PC-3 (cell line): ENCODE measurements at regions not wholly inside any gene's neighbourhood (a gene's known extent, or its start where the extent isn't known, plus 50 kb on each side); places are given as distances from the start of the nearest gene placed in this dataset.
"Not testable (repeated sequence)": the region's sequence is repeated elsewhere in the genome, so short reads cannot be mapped to it uniquely, and the experiment has no call there.

Experiments used
- ATAC-seq: fragments of 200-7000 bp; cut with Tn5 transposase; 2 replicates; pipeline ENCODE4 v1.9.1; 2020; ENCODE audit warnings: mild to moderate bottlenecking, moderate library complexity
- BruUV-seq: library from RNA; stranded (reverse); fragments of 400-500 nt; replicated peaks from 2 replicates; lab custom pipeline; 2021; lab: Mats Ljungman, UMichigan
- CTCF ChIA-PET: fragments of 300-600 bp; sonication (Branson Sonifier 250); formaldehyde crosslinking; loops from one replicate; lab custom pipeline; 2022; ENCODE audit warnings: antibody characterized with exemption; lab: Charles Lee
- POLR2A ChIA-PET: fragments of 300-600 bp; sonication (Branson Sonifier 250); formaldehyde crosslinking; loops from one replicate; lab custom pipeline; 2022; ENCODE audit warnings: antibody characterized with exemption; ENCODE audit not compliant: unreplicated experiment; lab: Charles Lee
- DNase-seq: peaks from one replicate; pipeline ENCODE4 v3.0.0-alpha.2; 2015
- H2AFZ ChIP-seq: fragments of 300-600 bp; sonication (generic); 2 replicates; pipeline ENCODE4 v1.6.0; 2016; ENCODE audit warnings: antibody characterized with exemption, low read length
- H3F3A ChIP-seq: fragments of 300-600 bp; sonication (generic); one replicate; pipeline ENCODE4 v1.6.0; 2017; ENCODE audit warnings: antibody characterized with exemption, low read length, control low read depth, mild to moderate bottlenecking; ENCODE audit not compliant: unreplicated experiment
- H3K27ac ChIP-seq: fragments of 300-600 bp; sonication (generic); 2 replicates; pipeline ENCODE4 v1.5.1; 2016; ENCODE audit warnings: mild to moderate bottlenecking, low read length
- H3K27me3 ChIP-seq: fragments of 300-600 bp; sonication (generic); 2 replicates; pipeline ENCODE4 v1.6.1; 2016; ENCODE audit warnings: low read length, mixed read lengths
- H3K36me3 ChIP-seq: fragments of 300-600 bp; sonication (generic); 2 replicates; pipeline ENCODE4 v1.6.1; 2016; ENCODE audit warnings: low read depth, mixed run types, low read length, mixed read lengths
- H3K4me1 ChIP-seq: fragments of 300-600 bp; sonication (generic); 2 replicates; pipeline ENCODE4 v1.5.1; 2016; ENCODE audit warnings: low read length; ENCODE audit not compliant: insufficient read depth
- H3K4me2 ChIP-seq: fragments of 300-600 bp; sonication (generic); 2 replicates; pipeline ENCODE4 v1.6.0; 2016; ENCODE audit warnings: low read length
- H3K4me3 ChIP-seq: fragments of 300-600 bp; sonication (generic); 2 replicates; pipeline ENCODE4 v1.5.1; 2016; ENCODE audit warnings: mild to moderate bottlenecking, low read length, mixed read lengths
- H3K79me2 ChIP-seq: fragments of 300-600 bp; sonication (generic); 2 replicates; pipeline ENCODE4 v1.6.1; 2017; ENCODE audit warnings: low read length, mixed read lengths
- H3K9ac ChIP-seq: fragments of 300-600 bp; sonication (generic); 2 replicates; pipeline ENCODE4 v1.6.0; 2016; ENCODE audit warnings: mild to moderate bottlenecking, low read length
- H3K9me2 ChIP-seq: fragments of 300-600 bp; sonication (generic); replicated peaks from 2 replicates; pipeline ENCODE4 v1.6.1; 2016; ENCODE audit warnings: mixed run types, low read length, mixed read lengths
- H3K9me3 ChIP-seq: fragments of 300-600 bp; sonication (generic); 2 replicates; pipeline ENCODE4 v1.6.1; 2016; ENCODE audit warnings: low read length, mixed read lengths
- H4K20me1 ChIP-seq: fragments of 300-600 bp; sonication (generic); 2 replicates; pipeline ENCODE4 v1.6.1; 2016; ENCODE audit warnings: low read length, mixed read lengths
- EZH2 ChIP-seq: fragments of 300-600 bp; sonication (generic); IDR thresholded peaks from one replicate; pipeline ENCODE4 v1.6.1; 2017; ENCODE audit warnings: antibody characterized with exemption, mild to moderate bottlenecking, low read length; ENCODE audit not compliant: unreplicated experiment
- EZH2phosphoT487 ChIP-seq: fragments of 300-600 bp; sonication (generic); IDR thresholded peaks from 2 replicates; pipeline ENCODE4 v1.6.1; 2018; ENCODE audit warnings: mild to moderate bottlenecking, antibody characterized with exemption, low read length, borderline replicate concordance
- intact Hi-C: fragments of 100-400 bp; cut with micrococcal nuclease; formaldehyde crosslinking; loops from 2 replicates; pipeline ENCODE4 v1.9.0; 2023
- TF ChIP-seq, protein P1 (sequence below): fragments of 300-600 bp; sonication (generic); conservative IDR thresholded peaks from 2 replicates; pipeline ENCODE4 v1.5.1; 2017; ENCODE audit warnings: antibody characterized with exemption, low read depth, mild to moderate bottlenecking, low read length

DNA sequence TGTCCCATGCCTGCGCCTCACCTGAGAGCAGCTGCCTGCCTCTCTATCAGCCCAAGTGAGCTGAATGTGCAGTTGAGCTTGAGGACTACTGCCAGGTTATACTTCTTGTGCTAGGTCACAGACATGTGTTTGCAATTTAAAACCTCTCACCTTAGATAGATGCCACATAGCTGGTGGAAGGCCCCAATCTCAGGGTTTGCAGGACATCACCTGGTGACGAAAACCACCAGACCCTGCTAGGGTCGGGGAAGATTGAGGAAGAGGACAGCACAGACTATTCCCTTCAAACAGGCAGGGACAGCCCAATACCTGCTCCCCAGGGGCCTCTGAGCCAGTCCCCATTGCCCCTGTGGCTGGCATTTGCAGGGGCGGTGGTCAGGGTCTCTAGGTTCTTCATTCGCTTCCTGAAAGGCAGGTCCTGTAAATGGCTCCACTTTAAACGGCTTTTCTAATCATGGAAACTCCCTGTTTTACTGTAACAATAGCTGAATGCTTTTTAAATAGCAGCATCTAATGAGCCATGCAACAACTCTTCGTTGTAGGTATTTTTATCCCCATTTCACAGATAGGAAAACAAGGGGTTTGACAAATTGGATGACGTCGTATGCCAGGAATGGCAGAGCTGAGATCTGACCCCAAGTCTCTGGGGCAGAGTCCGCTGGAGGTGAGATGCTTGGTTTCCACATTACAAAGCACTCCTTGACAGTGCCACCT lies 80.1 kb downstream of the EMX2 start:
- Histone ChIP-seq H3K4me1 (no peaks in the 10 kb centered on the region), H3K9ac (no peak overlapping the region), H3K79me2 (no peaks in the 10 kb centered on the region), H3K27ac (no peak overlapping the region), H3K36me3 (no peaks in the 10 kb centered on the region), H3K9me3 (no peaks in the 10 kb centered on the region), H3K27me3 (peaks cover 20% of the 10 kb centered on the region), H3K4me3 (no peak overlapping the region), H3F3A (no peaks in the 10 kb centered on the region), H4K20me1 (no peaks in the 10 kb centered on the region), H3K9me2 (no peaks in the 10 kb centered on the region), H2AFZ (no peak overlapping the region), H3K4me2 (no peak overlapping the region)
- ChIA-PET POLR2A (no interaction called here), CTCF (no interaction called here)
- no peak for DNase-seq
- intact Hi-C loops, result no loop called here
- no peak for ATAC-seq
- TF ChIP-seq EZH2 (no peak), EZH2phosphoT487 (no peak)
- TF ChIP-seq, protein P1, sequence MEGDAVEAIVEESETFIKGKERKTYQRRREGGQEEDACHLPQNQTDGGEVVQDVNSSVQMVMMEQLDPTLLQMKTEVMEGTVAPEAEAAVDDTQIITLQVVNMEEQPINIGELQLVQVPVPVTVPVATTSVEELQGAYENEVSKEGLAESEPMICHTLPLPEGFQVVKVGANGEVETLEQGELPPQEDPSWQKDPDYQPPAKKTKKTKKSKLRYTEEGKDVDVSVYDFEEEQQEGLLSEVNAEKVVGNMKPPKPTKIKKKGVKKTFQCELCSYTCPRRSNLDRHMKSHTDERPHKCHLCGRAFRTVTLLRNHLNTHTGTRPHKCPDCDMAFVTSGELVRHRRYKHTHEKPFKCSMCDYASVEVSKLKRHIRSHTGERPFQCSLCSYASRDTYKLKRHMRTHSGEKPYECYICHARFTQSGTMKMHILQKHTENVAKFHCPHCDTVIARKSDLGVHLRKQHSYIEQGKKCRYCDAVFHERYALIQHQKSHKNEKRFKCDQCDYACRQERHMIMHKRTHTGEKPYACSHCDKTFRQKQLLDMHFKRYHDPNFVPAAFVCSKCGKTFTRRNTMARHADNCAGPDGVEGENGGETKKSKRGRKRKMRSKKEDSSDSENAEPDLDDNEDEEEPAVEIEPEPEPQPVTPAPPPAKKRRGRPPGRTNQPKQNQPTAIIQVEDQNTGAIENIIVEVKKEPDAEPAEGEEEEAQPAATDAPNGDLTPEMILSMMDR, result no peak
- no TSS peak for BruUV-seq

DNA sequence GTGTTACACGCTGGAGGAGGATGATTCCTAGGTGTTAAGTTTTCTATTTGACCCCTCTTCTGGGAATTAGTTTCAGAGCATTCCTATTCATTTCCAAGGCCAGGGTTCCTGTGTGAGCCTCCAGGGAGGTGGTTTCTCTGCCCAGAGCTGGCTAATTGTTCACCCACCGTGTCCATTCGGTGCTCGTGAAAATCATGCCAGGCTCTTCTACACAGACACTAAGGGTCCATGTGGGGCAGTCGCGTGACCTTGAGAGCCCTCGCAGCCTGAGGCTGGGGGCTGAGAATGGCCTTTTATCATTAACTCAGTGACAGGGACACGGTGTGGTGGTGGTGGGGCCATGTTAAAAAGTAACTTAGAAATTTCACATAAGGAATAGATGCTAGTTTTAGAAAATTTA lies 83.7 kb downstream of the EMX2 start:
- H3K9ac ChIP-seq, result no peak overlapping the region
- intact Hi-C loops, result no loop called here
- H3K36me3 ChIP-seq, result no peaks in the 10 kb centered on the region
- H3K4me1 ChIP-seq, result no peaks in the 10 kb centered on the region
- POLR2A ChIA-PET, result no interaction called here
- no peak overlapping the region for H3K4me3 ChIP-seq
- BruUV-seq, result no TSS peak
- H3K4me2 ChIP-seq, result no peak overlapping the region
- H3K9me2 ChIP-seq, result no peaks in the 10 kb centered on the region
- H2AFZ ChIP-seq, result no peak overlapping the region
- no peaks in the 10 kb centered on the region for H3K9me3 ChIP-seq
- TF ChIP-seq EZH2phosphoT487 (no peak), EZH2 (no peak)
- TF ChIP-seq, protein P1, result no peak
- H3F3A ChIP-seq, result no peaks in the 10 kb centered on the region
- peaks cover 20% of the 10 kb centered on the region for H3K27me3 ChIP-seq
- DNase-seq, result no peak
- H3K27ac ChIP-seq, result no peak overlapping the region
- ATAC-seq, result no peak
- no peaks in the 10 kb centered on the region for H3K79me2 ChIP-seq
- no peaks in the 10 kb centered on the region for H4K20me1 ChIP-seq
- CTCF ChIA-PET, result no interaction called here

DNA sequence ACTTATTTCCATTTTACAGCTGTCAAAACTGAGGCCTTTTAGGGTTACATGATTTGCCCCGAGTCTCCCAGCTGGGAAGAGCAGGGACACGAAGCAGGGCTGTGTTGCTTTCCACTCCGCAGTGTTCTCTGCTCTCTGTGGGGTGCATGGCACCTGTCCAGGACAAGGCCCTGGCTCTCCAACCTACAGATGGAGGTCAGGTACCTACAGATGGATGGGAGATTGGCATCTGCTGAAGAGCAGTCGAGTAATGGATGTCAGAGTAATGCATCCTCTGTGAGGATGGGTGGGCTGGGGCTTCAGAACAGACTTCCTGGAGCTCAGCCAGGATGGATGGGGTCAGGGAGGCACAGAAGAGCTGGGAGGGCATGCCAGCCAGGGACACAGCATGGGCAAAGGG lies 85.0 kb downstream of the EMX2 start:
- Histone ChIP-seq H3F3A (no peaks in the 10 kb centered on the region), H3K9me3 (no peaks in the 10 kb centered on the region), H3K4me3 (no peak overlapping the region), H2AFZ (no peak overlapping the region), H3K36me3 (no peaks in the 10 kb centered on the region), H3K79me2 (no peaks in the 10 kb centered on the region), H3K27ac (no peak overlapping the region), H3K4me2 (no peak overlapping the region), H4K20me1 (no peaks in the 10 kb centered on the region), H3K9ac (no peak overlapping the region), H3K9me2 (no peaks in the 10 kb centered on the region), H3K4me1 (no peaks in the 10 kb centered on the region), H3K27me3 (peaks cover 6% of the 10 kb centered on the region)
- no peak for DNase-seq
- ChIA-PET CTCF (no interaction called here), POLR2A (no interaction called here)
- no TSS peak for BruUV-seq
- no peak for ATAC-seq
- intact Hi-C loops, result no loop called here
- TF ChIP-seq EZH2 (no peak), EZH2phosphoT487 (no peak)
- TF ChIP-seq, protein P1, result no peak

DNA sequence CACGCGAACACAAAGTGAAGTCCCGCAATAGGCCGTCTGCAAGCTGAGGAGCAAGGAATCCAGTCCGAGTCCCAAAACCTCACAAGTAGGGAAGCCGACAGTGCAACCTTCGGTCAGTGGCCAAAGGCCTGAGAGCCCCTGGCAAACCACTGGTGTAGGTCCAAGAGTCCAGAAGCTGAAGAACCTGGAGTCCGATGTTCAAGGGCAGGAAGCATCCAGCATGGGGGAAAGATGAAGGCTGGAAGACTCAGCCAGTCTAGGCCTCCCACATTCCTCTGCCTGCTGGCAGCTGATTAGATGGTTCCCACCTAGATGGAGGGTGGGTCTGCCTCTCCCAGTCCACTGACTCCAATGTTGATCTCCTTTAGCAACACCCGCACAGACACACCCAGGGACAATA lies 87.2 kb downstream of the EMX2 start:
- H3K27ac ChIP-seq, CTCF ChIA-PET, H3K4me2 ChIP-seq, H3K4me1 ChIP-seq, H2AFZ ChIP-seq, H3K4me3 ChIP-seq, H3K9me2 ChIP-seq, ATAC-seq, H3K36me3 ChIP-seq, H3K9ac ChIP-seq, H3F3A ChIP-seq, intact Hi-C loops, DNase-seq, H3K79me2 ChIP-seq, H4K20me1 ChIP-seq, H3K9me3 ChIP-seq, POLR2A ChIA-PET, BruUV-seq, H3K27me3 ChIP-seq: not testable (repeated sequence)
